ENCODE measurements at regions not wholly inside any gene's neighbourhood (a gene's known extent, or its start where the extent isn't known, plus 50 kb on each side); places are given as distances from the start of the nearest gene placed in this dataset.

DNA sequence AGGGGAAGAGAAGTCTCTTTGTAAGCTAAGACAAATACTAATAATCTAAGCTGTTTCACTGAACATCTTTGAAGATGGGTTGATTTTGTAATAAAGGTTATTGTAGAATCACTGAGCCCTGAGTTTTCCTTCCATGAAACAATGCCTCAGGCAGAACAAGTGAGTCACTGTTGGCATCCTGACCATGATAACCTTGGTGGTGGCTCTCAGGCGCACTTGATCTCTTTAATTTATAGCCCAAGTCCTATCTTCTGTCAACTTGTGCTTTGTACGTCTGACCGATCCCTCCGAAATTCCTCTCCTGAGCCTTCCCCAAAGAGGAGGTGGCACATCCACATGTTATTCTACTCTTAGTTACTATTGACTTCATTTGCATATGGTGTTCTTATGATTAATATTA, 812.9 kb downstream of the REEP3 start:
- ChIA-PET POLR2A (no interaction called here), CTCF (no interaction called here)
- Histone ChIP-seq H3K27ac (ENCODE audit: extremely low read depth, low read depth, low read length) (no peak overlapping the region), H3K36me3 (ENCODE audit: control insufficient read depth in 2 of 2, insufficient read depth in 1 of 2, low read length in 2 of 2) (no peaks in the 10 kb centered on the region), H3K4me1 (ENCODE audit: control insufficient read depth, insufficient read depth, low read length) (no peaks in the 10 kb centered on the region), H3K4me3 (ENCODE audit: low read depth, low read length) (no peak overlapping the region), H3K9me3 (ENCODE audit: control insufficient read depth, insufficient read depth, low read depth, low read length) (no peaks in the 10 kb centered on the region)
- TF ChIP-seq ZNF792 (tag by site-specific recombination; IDR thresholded peaks at IDR 0.05) (no peak), PBX3 (CRISPR knock-in tag; IDR thresholded peaks at IDR 0.05) (no peak), ZNF488 (tag by site-specific recombination; IDR thresholded peaks at IDR 0.05) (no peak), ZNF621 (tag by site-specific recombination; IDR thresholded peaks at IDR 0.05) (no peak), ZNF157 (tag by site-specific recombination; IDR thresholded peaks at IDR 0.05) (no peak), HOXC10 (CRISPR knock-in tag; IDR thresholded peaks at IDR 0.05) (no peak), ZBTB1 (tag by site-specific recombination; IDR thresholded peaks at IDR 0.05) (no peak), ZFP3 (tag by site-specific recombination; IDR thresholded peaks at IDR 0.05; ENCODE audit: low read depth) (no peak), ZNF394 (tag by site-specific recombination; IDR thresholded peaks at IDR 0.05; ENCODE audit: borderline replicate concordance) (no peak), ZSCAN18 (tag by site-specific recombination; IDR thresholded peaks at IDR 0.05) (no peak), ZNF629 (tag by site-specific recombination; IDR thresholded peaks at IDR 0.05) (no peak), ELK4 (IDR thresholded peaks at IDR 0.05; ENCODE audit: borderline replicate concordance, low read depth, low read length) (no peak), ZNF2 (tag by site-specific recombination; IDR thresholded peaks at IDR 0.05) (no peak), ZNF548 (tag by site-specific recombination; IDR thresholded peaks at IDR 0.05) (no peak), KLF10 (tag by site-specific recombination; IDR thresholded peaks at IDR 0.05) (no peak), EGR2 (tag by site-specific recombination; IDR thresholded peaks at IDR 0.05; ENCODE audit: low read depth) (no peak), KLF7 (tag by site-specific recombination; IDR thresholded peaks at IDR 0.05; ENCODE audit: borderline replicate concordance) (no peak), RBAK (tag by site-specific recombination; IDR thresholded peaks at IDR 0.05) (no peak), ZNF175 (tag by site-specific recombination; IDR thresholded peaks at IDR 0.05) (no peak)

DNA sequence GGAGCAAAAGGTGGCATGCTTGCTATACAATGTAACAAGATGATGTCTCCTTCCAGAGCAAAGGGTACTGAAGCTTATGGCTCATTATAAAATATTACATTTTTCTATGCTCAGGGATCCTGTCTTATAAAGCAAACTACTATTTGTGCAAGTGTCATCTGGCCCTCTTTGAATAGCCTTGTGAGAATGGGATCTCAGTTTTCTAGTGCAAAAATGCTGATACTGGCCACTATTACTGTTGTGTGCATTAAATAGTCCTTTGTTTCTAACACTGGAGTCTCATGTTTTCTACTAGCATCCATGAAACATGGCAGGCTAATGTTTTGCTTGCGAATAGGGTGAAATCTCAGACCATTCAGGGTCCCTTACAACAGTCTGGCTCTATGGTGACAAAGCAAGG, 823.0 kb downstream of the REEP3 start:
- POLR2A ChIA-PET = no interaction called here
- TF ChIP-seq ZNF146 (tag by site-specific recombination; IDR thresholded peaks at IDR 0.05) (no peak), ZNF623 (tag by site-specific recombination; IDR thresholded peaks at IDR 0.05) (no peak), ZNF10 (tag by site-specific recombination; IDR thresholded peaks at IDR 0.05) (no peak), SETDB1 (IDR thresholded peaks at IDR 0.05; ENCODE audit: insufficient read length, low read length) (no peak), ZNF202 (tag by site-specific recombination; IDR thresholded peaks at IDR 0.05; ENCODE audit: borderline replicate concordance) (no peak), ZNF354C (tag by site-specific recombination; IDR thresholded peaks at IDR 0.05; ENCODE audit: borderline replicate concordance, low read depth) (no peak), ZNF777 (tag by site-specific recombination; IDR thresholded peaks at IDR 0.05; ENCODE audit: borderline replicate concordance) (no peak), TCF7L2 (IDR thresholded peaks at IDR 0.05; ENCODE audit: borderline replicate concordance, low read depth, low read length) (no peak)
- TF ChIP-seq, protein P1, sequence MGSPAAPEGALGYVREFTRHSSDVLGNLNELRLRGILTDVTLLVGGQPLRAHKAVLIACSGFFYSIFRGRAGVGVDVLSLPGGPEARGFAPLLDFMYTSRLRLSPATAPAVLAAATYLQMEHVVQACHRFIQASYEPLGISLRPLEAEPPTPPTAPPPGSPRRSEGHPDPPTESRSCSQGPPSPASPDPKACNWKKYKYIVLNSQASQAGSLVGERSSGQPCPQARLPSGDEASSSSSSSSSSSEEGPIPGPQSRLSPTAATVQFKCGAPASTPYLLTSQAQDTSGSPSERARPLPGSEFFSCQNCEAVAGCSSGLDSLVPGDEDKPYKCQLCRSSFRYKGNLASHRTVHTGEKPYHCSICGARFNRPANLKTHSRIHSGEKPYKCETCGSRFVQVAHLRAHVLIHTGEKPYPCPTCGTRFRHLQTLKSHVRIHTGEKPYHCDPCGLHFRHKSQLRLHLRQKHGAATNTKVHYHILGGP (tag by site-specific recombination; IDR thresholded peaks at IDR 0.05) = no peak

More for the DNA sequence above, 823.0 kb downstream of the REEP3 start:
- Histone ChIP-seq H3K9me3 (ENCODE audit: control insufficient read depth, insufficient read depth, low read depth, low read length) (no peaks in the 10 kb centered on the region), H3K4me1 (ENCODE audit: control insufficient read depth, insufficient read depth, low read length) (no peaks in the 10 kb centered on the region), H3K4me3 (ENCODE audit: low read depth, low read length) (no peak overlapping the region), H3K27ac (ENCODE audit: extremely low read depth, low read depth, low read length) (no peak overlapping the region), H3K36me3 (ENCODE audit: control insufficient read depth in 2 of 2, insufficient read depth in 1 of 2, low read length in 2 of 2) (no peaks in the 10 kb centered on the region)
- CTCF ChIA-PET = no interaction called here
